ENCODE measurements at regions not wholly inside any gene's neighbourhood (a gene's known extent, or its start where the extent isn't known, plus 50 kb on each side); places are given as distances from the start of the nearest gene placed in this dataset.
"Not testable (repeated sequence)": the region's sequence is repeated elsewhere in the genome, so short reads cannot be mapped to it uniquely, and the experiment has no call there.

DNA sequence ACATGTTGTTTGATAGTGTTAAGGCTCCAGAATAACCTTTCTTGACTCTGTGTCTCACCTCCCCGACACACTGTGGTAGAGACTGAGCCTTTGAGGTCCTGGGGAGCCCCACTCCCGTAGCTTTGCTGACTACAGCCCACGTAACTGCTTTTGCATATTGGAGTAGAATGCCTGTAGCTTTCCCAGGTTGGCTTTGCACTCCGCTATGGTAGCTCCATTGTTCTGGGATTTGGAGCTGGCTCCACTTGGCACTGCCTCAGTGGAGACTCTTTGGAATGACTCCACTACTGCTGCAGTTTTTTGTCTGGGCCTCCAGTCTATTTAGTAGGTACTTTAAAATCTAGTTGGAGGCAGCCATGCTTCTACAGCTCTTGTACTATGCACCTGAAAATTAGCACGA lies 56.2 kb upstream of the ANXA1 start:
- no peak for DNase-seq (ENCODE audit: low spot score)

DNA sequence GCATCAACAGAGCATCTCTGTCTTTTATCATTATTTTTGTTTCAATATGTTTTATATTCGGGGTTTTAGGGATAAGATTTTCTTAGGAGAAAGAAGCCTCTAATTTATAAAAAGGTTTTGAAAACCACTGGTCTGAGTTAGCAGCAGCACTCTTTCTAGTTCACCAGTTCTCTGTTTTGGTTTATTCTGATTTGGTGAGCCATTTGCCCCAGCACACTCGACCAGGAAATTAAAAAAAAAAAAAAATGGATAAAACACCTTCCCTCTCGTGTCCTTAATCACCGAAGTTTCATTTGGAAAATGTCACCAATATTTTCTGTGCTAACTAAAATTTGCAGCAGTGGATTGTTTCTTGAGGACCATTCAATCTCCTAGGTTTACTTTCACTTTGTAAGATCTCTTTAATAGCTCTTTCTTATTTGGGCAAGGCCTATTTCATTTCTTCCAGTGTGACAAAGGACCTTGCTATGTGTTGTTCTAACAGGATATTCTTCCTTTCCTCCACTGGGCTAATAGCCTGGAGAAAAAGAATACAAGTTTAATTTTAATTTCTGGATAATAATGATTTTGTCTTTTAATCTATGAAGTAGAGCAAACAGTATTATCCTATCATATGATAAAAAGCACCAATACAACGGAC lies 57.8 kb upstream of the ANXA1 start:
- DNase-seq (ENCODE audit: low spot score), result no peak

DNA sequence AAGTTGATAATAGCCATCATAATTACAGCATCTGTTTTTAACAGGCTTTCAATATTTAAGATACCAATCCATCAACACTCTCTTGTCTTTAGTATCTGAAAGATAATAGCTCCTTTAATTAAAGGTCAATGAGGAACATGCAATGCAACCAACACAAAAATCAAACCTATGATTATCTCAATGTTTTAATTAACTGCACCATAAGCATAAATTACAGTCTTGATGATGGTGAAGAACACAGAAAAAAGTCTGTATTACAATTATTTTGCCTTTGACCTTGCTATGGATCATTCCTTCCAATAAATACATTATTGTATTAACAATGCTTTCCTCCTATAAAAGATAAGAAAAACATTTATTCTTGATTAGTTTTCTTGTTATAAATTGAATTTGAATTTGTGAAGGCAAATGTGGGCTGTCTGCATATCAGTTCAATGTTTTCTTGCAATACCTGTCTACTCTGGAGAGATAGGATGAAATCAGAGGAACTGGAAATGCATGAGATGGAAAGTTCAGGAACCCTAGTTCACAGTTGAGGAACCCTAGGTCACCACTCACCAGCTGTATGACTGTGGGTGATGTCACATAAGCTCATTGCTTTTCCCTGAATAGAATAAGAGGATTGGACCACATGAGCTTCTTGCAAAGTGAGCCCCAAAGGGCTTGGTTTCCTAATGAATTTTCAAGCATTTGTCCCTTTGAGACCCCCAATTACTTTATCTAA lies 58.5 kb upstream of the ANXA1 start:
- DNase-seq (ENCODE audit: low spot score), result no peak

DNA sequence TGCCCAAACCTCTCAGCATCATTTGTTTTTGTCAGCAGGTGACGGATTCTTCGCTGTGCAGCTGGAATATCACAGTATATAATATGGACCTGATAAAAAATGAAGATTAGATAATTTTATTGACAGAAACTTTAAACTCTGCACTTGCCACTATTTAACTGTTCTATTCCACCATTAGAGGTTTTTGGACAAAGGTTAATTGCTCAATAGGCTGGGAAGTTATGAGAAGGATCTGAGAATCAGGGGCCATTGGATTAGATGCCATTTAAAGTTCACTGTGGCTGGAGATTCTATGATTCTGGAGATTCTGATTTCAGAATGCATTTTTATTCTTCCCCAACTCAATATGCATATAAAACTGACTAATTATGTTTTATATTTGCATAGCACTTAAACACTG lies 59.8 kb upstream of the ANXA1 start:
- no peak for DNase-seq (ENCODE audit: low spot score)

DNA sequence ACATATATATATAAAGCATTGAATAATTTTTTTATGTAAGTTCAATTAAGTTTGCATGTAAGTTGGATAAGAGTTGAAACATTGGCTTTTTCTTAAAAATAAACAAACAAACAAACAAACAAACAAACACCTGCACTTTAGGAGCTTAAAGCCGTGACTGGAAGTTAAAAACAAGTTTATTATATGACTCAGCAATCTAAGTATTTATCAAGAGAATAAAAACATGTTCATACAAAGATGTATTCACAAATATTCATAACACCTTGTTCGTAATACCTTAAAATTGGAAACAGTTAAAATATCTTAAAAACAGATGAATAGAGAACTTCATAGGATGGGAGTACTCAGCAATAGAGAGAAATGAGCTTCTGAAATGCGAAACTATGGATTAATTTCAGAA lies 61.5 kb upstream of the ANXA1 start:
- no peak for DNase-seq (ENCODE audit: low spot score)

DNA sequence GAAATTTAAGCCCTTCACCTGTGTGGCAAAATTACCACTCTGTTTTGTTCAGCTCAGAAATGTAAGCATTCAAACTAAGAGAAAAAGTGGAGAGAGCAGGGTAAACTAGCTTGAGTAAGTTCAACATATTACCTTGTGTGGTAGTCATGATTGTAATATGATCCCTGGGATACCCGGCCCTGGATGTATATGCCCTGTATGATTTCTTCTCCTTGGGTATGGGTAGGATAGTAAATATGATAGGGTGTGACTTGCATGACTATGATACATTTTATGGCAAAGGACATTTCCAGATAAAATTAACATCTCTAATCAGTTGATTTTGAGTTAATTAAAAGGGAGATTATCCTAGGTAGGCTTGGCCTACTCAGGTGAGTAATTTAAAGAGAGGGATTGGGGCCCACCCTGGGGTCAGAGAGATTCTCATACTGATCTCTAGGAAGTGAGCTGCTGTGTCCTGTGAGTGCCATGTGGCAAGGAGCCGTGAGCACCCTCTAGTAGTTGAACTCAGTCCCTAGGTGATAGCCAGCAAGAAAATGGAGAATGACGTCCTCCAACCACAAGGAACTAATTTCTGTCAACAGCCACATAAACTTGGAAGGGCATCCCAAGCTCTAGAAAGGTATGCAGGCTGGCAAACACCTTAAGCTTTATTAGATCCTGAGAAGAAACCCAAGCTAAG lies 62.2 kb upstream of the ANXA1 start:
- no peak for DNase-seq (ENCODE audit: low spot score)

DNA sequence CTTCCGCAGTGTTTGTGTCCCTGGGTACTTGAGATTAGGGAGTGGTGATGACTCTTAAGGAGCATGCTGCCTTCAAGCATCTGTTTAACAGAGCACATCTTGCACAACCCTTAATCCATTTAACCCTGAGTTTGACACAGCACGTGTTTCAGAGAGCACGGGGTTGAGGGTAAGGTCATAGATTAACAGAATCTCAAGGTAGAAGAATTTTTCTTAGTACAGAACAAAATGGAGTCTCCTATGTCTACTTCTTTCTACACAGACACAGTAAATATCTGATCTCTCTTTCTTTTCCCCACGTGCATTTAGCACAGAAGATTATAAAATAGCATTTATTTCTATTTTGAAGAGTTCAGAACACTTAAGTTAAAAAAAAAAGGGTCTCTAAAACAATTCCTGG lies 63.8 kb upstream of the ANXA1 start:
- DNase-seq (ENCODE audit: low spot score), result not testable (repeated sequence)

DNA sequence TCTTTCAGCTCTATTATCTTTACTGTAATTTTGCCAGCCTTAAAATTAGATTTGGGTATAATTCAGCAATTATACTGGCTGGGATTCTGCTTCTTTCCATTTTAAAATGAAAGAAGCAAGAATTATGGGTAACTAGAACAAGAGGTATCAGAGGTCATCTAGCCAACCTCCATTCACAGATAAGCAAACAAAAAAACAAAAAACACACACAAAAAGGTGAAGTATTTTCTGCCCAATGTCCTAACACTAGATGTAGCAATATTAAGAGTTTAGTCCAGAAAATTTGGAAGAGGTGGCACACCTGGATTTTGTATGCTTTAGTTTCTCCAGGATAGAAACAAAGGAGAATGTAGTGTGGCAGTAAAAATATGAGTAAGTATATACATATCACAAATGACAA lies 68.1 kb upstream of the ANXA1 start:
- DNase-seq (ENCODE audit: low spot score), result no peak

DNA sequence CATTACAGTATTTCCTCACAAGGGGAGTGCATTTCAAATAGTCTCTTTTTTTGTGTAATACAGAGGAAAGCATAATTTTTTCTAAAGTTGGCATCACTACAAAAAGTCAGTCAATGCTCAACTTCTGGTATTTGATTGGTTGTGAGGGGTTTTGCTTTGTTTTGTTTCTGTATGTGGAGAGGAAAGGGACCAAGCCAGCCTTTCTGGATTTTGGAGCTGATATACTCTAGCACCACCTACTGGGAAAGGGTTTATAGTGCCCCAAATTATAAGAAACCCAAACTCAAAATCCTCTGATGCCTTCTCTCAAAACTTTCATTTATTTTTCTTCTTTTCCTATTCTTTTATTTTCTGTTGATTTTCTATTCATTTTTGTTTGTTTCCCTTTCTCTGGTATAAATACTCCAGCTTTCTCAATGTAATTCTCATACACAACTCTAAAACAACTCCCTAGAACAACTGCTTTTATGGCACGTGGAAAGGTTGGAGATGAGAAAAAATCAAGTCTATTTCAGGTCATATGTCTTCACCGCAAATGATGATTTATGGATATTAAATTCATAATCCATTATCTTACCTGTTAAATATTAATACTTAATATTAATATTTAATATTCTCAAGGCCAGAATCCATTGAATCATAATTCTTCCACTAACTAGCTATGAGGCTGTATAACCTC lies 69.5 kb upstream of the ANXA1 start:
- DNase-seq (ENCODE audit: low spot score), result peak; percentile 33

DNA sequence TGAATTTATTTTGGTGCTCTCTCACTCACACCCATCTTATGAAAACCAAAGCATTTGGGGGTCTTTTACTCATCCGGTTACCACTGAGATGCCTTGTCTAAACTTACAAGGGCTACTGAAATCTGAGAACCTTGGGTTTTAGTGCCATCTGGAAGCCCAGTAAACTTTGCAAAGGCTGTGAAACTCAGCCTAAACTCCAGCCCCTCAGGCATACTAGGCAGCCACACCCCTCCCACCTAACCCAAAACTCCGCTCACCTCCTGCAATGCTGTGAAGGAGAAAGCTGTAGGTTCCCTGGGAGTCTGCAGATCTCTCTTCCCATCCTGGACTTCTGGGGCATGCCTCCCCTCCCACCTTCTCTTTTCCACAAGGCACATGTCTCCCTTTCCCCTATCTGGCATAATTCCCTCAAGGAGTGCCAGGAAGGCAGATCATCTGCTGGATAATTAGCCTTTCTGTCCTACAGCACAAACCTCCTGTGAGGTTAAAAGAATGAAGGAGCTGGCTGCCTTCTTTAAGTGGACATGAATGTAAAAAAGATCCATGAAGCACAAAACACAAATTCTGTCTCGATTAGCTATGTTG lies 71.5 kb upstream of the ANXA1 start:
- DNase-seq (ENCODE audit: low spot score), result no peak

DNA sequence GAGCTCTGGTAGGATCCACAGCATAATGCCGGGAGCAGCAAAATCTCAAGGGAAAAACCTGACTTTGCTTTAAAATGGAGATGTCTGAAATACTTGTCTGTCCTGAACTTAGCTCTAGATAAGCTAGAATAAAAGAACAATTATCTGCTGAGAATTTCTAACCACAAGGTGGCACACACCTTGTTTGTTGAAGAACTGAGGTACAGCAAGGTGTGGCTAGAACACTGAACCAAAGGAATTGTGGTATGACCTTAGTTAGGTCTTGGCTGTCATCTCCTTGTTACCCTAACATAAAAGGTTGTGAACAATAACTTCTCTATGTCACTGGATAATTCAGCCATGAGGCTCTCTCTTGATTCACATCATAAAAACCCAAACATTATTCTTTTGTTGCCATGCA lies 72.3 kb upstream of the ANXA1 start:
- DNase-seq (ENCODE audit: low spot score), result no peak

DNA sequence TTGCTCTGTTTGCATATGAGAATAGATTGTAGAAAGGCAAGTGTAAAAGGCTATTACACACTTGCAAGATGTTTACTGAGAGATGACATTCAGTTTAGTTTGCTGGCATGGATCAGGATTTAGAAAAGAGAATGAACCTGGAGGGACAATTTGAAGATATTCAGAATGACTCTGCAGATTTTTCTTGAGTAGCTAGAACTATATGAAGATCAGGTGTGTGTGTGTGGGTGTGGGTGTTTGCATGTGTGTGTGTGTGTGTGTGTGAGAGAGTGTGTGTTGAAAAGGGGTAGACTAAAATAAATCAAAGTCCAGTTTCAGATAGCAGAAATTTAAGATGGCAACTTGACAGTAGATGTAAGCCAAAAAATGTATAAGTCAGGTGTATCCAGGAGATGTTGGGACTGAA lies 74.0 kb upstream of the ANXA1 start:
- no peak for DNase-seq (ENCODE audit: low spot score)

DNA sequence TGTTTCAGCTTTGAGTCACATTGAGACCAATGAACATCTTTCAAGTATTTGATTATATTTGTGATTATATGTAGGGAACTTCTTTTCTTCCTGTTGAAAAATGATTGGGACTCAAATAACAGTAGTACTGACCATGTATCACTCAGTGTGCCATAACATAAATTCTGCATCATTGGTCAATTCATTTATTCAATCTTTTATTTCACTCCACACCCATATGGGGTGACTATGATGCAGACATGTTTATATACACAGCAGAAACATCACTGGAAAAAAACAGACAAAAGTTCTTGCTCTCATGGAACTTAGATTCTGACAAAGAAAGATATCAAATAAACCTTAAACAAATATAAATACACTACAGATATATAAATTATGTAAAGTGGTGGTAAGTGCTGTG lies 74.7 kb upstream of the ANXA1 start:
- no peak for DNase-seq (ENCODE audit: low spot score)

DNA sequence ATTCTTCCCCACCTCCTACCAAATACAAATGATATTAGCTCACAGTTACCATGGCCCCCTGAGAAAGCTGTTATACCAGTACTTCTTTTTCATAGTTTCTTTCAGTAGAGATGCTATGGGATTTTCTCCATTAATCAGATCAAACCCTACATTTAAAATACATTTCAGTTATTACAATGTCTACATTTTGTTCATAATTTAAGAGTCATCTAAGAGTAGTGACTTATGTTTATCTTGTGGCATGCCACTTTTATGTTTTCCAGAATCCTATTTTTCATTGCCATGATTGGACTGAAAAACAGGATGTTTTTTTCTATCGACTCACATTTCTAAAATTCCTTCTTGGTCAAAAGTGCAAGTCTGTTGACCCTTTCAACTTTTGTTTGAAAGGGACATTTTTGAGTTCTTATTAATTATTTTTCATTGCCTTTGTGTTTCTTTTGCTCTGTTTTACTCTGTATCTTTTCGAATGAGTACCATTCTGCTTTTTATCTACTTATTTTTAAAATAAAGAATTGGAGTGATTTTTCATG lies 77.4 kb upstream of the ANXA1 start:
- DNase-seq (ENCODE audit: low spot score), result no peak

DNA sequence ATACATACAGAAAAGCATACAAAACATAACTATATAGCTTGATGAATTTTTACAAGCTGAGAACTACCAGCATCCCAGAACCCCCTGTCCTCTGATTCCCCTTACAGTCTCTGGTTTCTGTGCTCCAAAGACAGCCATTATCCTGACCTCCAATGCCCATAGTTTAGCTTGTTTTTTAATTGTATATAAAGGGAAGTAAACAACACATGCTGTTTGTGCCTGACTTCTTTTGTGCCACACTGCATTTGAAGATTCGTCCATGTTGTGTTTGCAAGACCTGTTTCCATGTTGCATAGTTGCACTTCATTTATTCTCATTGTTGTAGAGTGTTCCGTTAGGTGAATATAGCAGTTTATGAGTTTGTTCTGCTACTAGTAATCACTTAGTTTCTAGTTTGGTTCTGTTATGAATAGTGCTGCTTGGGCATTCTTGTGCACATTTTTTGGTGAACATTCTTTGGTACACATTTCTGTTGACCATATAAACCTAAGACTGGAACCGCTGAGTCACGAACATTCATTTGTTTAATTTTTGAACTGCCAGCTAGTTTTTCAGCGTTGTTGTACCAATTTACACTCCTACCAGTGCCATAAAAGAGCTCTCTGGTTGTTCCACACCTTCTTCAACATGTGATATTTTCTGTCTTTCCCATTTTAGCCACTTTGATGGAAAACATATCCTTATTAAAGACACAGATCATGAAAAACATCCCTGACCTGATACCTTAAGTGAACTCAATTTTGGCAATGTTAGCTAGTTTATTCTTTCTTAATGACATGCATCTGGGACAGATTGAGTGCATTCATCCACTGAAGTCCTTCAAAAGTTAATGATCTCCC lies 78.1 kb upstream of the ANXA1 start:
- DNase-seq (ENCODE audit: low spot score), result no peak

DNA sequence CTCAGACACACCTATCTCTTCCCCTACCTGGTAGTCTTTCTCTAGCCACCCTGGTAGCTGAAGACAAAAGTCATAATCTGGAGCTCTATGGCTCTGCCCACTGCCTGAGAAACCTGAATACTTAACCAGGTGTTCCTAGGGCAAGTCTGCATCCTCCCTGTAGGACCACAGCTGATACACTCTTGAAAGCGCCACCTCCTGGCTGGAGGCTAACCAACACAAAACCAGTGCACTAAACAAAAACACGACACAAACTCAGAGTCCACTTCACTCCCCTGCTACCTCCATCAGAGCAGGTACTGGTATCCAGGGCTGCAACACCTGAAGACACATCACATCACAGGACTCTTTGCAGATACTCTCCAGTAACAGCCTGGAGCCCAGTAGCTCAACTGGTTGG lies 84.6 kb upstream of the ANXA1 start:
- DNase-seq (ENCODE audit: low spot score), result no peak

DNA sequence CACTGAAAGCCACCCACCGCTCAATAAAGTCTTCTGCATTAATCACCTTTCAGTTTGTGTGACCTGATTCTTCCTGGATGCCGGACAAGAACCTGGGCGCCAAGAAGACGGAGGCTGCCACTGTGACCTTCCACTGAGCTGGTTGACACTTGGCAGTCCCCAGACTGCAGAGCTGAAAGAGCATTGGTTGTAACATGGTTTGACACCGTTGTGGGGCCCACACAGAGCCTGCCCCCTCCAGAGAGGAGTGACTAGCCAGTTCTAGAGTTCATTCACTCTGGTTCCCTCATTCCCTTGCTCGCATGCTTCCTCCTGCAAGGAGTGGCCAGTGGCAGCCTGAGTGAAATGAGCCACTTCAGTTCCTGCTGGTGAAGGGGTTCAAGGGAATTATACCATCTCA lies 86.2 kb upstream of the ANXA1 start:
- no peak for DNase-seq (ENCODE audit: low spot score)

DNA sequence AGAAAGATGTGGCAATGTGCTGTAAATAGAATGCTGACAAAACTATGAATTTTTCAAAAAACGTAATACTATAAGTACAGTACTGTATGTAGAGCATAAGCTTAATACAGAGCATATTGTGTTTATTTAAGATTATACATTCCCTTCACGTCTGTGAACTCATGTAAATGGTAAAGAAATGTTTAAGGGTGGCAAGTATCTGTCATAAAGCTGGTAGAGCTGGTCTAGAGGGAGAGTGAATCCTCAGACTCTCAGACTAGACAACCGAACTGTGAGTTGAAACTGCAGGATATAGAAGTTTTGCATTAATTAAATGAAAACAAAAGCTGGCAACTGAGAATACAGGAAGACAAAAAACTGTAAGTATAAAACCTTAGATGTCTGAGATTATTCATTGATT lies 87.3 kb upstream of the ANXA1 start:
- DNase-seq (ENCODE audit: low spot score), result no peak

DNA sequence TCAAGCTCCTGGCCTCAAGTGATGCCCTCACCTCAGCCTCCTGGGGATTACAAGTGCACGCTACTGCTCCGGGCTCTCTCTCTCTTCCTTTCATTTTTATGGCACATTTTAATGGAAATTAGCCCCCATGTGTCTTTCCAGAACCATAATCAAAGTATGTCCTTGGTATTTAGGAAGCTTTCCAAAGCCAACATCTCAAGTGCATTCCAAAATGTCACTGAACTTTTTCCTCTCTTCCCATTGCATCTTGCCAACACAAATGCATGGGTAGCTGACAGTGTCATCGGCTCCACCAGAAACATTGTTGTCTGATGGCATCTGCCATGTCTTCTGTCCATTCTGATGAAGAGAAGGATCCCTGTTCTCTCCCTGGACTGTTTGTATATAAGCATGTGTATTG lies 90.5 kb upstream of the ANXA1 start:
- DNase-seq (ENCODE audit: low spot score), result no peak

DNA sequence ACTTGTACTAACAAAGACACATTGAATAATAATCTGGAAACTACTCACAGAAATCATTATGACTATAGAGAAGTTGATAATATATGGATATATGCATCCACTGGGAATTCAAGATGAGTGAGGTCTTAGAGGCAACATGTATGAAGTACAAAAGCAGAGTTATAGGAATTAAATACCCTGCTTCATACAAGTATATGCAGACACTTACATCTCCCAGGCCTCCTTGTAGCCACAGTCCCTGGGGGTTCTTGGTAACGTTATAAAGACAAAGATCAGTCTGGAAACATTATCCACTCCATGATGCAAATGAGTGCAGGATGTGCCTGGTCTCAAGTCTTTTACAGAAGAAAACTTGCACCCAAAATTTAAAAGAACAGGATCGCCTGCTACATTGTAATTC lies 92.4 kb upstream of the ANXA1 start:
- no peak for DNase-seq (ENCODE audit: low spot score)

DNA sequence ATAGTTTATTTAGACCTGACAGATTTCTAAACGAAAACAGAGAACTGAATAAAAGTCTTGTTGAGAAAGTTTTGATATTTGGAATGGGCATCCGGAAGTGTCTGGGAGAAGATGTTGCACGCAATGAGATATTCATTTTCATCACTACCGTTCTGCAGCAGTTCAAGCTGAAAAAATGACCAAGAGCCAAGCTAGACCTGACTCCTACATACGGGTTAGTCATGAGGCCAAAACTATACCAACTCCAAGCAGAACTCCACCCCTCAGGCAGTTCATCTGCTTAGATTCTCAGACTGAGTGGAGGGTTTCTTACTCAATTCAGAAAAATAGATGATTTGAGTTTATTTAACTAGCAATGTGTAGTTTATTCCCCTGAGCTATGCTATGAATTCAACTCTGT lies 95.4 kb upstream of the ANXA1 start:
- DNase-seq (ENCODE audit: low spot score), result no peak

DNA sequence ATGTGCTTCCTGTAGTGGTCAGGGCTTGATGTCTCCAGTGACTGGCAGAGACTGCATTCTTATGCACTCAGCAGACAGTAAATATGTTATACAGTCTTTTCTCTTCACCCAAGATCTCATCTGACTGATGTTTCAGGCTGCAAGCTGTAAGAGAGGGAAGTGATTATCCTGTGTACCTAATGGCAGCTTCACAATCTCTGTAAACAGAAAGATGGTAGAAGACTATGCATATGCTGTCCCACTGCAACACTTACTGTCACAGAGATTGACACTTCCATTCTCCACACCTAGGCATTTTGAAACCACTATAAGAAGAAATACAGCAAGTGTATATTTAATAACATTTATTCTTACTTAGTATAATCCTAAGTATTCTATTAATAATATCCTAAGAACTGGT lies 97.6 kb upstream of the ANXA1 start:
- no peak for DNase-seq (ENCODE audit: low spot score)
